GM18517 (cell line): ENCODE measurements at regions not wholly inside any gene's neighbourhood (a gene's known extent, or its start where the extent isn't known, plus 50 kb on each side); places are given as distances from the start of the nearest gene placed in this dataset.
"Not testable (repeated sequence)": the region's sequence is repeated elsewhere in the genome, so short reads cannot be mapped to it uniquely, and the experiment has no call there.

Experiments
- ATAC-seq: cut with Tn5 transposase; IDR thresholded peaks from one replicate; pipeline ENCODE4 v1.9.1; 2021; ENCODE audit warnings: mild to moderate bottlenecking, moderate library complexity; ENCODE audit not compliant: unreplicated experiment

DNA sequence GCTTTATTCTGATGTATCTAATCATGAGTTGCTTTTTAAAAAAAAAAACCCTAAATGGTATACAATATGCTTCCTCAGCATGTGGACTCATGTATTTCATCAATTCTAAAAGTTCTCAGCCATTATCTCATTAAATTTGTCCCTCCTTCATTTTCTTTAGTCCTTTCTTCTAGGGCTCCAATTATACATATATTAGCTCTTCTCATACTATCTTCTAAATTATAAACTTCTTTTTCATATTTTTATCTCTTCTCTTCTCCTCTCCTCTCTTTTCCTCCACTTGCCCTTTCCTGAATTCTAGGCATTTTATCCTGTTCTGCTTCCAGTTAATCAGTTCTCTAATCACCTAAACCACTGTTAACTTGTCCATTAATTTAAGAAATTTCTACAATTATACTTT is 55.0 kb upstream of the IL33 start:
- no peak for ATAC-seq

DNA sequence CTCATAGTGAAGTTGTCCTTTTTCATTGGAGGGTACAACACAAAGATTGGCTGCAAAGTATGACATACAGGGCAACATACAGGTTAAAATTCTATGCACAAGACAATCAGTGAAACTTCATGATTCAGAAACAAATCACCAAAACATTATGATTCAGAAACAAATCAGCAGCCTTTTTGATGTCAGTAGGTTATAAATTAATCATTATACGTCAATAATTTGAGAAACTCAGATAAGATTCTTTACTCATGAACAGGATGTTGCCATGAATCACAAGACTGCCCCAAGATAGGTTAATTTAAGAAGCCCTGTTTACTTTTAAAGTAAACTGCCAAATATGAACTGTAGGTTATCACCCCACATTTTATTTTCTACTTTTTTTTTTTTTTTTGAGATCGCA is 62.2 kb upstream of the IL33 start:
- no peak for ATAC-seq

DNA sequence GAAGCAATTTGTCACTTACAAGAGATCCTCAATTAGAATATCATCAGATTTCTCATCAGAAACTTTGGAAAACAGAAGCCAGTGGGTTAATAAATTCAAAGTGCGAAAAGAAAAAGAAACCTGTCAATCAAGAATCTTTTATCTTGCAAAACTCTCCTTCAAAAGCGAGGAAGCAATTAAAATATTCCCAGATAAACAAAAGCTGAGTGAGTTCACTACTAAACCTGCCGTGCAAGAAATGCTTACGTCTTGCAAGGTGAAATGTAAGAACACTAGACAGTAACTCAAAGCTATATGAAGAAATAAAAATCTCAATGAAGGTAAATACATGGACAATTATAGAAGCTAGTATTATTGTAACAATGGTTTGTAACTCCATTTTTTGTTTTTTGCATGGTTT is 62.8 kb upstream of the IL33 start:
- no peak for ATAC-seq

DNA sequence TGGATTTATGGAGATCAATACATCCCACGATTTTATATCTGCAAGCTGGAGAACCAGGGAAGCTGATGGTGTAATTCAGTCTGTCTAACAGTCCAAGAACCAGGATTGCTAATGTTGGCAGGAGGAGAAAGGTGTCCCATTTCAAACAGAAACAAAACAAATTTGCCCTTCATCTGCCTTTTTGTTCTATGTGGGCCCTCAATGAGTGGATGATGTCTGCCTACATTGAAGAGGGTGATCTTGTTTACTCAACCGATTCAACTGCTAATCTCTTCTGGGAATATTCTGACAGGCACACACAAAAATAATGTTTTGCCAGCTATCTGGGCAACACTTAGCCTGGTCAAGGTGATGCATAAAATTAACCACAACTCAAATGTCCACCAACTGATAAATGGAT is 65.1 kb upstream of the IL33 start:
- no peak for ATAC-seq

DNA sequence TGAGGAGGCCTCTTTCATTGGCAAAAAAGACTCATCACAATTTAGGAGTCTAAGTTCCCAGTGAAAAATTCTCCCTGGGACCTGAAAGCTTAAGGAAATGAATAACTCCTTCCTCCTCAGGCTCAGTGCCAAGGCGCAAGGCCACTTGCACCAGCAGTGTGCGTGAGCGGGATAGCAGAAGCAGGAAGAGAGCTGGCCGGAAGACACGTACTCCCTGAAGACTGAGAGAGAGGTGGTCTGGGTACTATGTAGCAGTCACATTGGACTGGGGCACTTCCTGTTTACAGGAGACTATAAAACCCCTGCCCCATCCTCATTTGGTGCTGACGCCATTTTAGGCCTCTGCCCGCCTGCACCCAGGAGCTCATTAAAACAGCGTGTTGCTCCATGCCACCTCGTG is 66.3 kb upstream of the IL33 start:
- ATAC-seq: no peak

DNA sequence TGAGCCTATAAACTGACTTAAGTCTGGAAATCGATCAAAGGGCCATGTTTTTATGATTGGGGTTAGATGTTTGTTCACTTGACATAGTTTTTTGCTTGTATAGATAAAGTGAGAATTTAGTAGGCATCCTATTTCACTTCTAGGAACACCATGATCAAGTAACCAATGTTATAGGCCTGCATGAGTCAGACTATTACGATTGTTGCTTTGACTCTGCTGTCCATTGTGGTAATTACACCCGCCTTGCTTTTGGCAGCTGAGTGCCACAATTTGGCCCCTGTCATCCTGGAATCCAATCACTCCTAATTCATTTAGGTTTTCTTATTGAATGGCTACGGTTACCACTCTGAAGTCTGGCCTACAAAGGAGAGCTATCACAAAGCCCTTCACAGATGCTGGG is 67.8 kb upstream of the IL33 start:
- ATAC-seq: no peak

DNA sequence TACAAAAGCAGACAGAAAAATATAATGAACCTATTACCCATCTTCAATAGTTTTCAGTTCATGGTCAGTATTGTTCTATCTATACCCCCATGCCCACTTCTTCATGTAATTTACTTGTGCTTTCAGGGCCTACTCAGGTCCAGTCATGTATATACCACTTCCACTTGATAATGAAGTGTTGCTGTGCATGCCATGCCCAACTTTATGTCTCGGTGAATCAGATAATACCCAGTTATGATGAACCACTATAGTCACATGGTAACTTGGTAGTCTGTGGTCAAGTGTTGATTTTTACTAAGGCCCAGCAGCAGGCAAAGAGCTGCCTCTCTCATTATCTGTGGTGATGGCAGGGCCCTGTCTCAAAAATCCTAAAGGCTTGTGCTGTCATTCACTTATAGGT is 70.7 kb upstream of the IL33 start:
- no peak for ATAC-seq

DNA sequence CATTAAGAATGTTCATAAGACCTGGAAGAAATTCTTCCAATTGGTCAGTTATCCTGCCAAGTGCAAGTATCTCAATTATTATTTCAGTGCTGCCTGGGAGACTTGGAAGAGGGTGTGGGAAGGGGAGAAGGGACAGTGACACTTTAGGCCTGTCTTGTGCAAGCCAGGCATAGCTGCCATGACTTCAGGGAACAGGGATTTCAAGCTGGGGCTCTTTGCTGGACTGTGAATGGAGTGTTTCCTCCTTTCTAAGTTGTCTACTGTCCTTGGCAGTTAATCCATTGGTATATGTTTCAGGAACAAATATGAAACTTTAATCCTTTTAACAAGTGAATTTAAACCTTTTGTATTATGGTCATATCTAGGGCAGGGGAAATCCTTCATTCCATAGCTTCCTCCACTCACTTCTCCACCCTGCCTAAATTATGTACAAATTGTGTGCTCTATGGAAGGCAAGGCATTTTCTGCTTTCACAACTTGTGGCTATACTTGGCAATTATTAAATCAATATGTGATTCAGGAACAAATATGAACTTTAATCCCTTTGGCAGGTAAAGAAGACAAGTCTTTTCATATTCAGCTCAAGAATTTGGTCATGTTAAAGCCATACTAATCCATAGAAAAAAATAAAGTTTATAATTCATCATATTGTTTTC is 72.7 kb upstream of the IL33 start:
- no peak for ATAC-seq

DNA sequence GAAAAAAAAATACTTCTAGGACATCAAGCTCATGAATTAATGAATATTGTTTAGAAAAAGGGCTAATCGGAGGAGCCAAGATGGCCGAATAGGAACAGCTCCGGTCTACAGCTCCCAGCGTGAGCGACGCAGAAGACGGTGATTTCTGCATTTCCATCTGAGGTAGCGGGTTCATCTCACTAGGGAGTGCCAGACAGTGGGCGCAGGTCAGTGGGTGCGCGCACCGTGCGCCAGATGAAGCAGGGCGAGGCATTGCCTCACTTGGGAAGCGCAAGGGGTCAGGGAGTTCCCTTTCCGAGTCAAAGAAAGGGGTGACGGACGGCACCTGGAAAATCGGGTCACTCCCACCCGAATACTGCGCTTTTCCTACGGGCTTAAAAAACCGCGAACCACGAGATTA is 79.8 kb upstream of the IL33 start:
- ATAC-seq: not testable (repeated sequence)

DNA sequence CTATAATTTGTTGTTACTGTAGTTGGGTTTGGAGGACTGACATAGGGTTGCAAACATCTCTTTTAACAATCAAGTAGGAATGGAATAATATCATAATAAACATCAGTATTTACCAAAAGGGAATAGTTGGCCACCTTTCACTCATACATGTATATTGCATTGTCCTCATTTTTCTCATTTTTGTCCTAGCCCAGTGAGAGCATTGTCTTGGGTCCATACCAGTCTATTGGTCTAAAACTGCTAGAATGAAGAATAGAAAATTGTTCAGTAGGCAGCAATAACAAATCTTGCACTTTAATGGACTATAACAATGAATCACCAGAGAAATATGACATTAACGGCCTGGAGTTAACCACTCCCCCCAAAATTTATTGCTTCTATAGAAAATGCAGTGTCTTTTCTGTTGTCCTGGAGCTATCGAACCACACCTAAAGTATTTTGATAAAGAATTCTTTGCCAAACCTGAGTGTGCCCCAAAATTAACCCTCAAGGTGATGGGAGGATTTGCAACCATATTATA is 80.9 kb upstream of the IL33 start:
- ATAC-seq: no peak

DNA sequence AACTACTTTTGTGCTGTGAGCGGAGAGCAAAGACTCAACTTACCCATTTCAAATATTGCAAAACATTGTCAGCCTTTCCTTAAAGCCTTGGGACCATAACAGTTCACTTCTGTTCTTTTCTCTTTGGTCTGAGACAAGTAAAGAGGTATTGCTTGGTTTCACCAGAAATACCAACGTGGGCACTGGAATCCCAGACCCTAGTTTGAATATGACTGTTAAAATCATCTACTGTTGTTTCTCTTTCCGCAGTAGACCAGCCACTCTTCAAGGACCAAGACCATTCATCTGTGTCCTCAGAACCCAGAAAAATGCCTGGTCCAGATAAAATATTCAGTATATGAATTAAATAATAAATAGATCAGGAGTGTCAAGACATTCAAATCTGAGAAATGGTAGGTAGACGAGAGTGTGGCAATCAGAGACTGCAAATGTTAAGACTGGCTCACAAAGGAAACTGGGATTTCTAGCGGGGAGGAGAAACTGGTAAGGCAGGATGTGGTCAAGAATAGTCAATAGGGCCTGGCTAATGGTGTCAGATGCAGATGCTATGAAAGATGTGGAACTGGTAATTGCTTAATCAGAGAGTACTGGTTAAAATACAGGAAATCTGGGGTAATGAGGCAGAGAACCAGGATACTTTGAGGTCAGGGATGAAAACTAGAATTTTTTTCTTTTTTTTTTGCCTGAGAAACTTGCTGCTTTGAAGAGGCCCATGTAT is 82.1 kb upstream of the IL33 start:
- ATAC-seq: peak; percentile 89

DNA sequence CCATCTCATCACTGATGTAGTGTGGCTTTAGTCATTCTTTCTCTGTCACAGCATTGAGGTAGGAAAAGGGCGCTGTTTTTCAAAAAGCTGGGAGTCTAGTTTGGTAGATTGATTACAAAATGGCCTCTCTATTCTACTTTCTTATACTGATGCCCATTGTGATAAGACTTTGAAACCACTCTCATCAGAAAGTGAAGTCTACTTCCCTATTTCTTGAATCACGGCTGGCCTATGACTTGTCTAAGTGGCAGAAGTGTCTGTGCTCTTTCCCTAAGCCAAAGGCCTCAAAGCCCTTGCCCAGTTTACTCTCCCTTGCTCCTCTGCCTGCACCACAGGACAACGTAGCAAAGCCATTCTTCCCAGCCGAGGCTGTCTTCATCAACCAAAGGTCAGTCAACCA is 83.0 kb upstream of the IL33 start:
- ATAC-seq: no peak

DNA sequence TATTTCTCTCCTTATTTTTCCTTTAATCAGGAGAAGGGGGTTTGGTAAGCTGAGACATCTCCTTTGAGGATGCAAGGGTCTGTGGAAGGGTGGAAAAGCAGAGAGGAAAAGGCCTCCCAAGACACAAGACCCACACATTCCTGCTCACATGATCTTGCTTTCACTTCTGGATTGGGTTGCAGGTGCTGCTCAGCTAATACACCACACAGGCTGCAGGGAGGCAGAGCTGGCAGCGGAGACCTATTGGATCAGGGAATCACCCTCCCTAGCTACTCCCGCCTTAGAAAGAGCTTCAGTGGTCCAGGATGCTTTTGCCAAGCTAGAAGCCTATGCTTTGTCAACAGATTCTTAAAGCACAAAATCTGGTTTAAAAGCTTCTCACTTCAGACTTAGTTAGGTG is 87.6 kb upstream of the IL33 start:
- no peak for ATAC-seq

DNA sequence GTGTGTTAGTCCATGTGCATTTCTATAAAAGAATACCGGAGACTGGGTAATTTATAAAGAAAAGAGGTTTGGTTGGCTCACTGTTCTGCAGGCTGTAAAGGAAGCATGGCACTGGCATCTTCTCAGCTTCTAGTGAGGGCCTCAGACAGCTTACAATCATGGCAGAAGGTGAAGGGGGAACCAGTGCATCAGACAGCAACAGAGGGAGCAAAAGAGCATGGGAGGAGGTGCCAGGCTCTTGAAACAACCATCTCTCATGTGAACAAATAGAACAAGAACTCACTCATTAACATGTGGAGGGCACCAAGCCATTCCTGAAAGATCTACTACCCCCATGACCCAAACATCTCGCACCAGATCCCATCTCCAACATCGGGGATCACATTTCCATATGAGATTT is 89.2 kb upstream of the IL33 start:
- no peak for ATAC-seq

DNA sequence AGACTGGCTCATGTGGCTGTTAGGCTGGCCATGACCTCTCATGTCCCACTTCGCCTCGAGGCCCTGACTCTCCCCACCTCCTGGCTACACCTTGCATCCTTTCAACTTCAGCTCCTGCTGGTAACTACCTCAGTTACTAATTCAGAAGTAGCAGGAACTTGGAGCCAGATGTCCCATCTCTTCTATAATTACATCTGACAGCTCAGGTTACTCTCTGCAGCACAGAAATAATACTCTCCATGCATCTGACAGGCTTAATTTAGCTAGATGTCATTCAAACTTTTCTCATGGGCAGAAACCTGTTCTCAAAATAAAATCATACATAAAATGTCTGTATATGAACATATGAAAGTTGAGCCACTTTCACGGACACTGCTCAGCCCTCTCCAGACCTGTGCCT is 92.2 kb upstream of the IL33 start:
- no peak for ATAC-seq

DNA sequence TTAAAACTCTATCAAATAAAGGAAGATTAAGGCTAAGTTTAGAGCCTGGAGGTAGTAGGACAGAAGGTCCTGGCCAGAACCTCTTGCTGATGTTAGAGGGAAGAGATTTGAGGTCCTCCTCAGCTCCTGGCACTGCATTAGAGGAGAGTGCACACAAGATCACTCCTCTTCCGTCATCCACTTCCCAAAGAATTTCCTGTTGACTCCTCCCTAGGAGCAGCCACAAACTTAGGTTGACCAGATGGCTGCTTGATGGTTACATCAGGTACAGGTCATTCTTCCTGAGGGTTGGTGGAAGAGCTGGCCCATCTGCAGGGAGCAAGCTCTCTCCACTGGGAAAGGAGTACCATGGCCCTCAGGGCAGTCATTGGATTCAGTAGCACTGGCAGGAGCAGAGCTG is 93.9 kb upstream of the IL33 start:
- no peak for ATAC-seq

DNA sequence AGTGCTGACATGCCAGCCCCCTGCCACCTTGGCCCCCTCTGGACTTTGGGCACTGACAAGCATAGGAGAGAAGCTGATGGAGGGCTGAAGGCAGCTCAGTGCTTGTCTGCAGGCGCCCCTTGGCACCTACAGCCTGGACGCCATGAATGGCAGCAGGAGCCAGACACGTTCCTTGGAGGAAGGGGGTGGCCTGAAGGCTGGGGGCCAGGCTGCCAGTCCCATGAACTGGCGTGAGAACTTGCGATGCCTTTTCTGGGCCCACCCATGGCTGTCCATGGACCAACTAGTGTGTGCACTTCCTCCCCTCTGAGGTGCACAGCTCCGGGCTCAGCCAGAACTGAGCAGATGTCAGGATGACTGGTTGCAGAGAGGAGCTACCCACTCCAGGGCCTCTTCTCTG is 99.0 kb upstream of the RANBP6 start:
- no peak for ATAC-seq

DNA sequence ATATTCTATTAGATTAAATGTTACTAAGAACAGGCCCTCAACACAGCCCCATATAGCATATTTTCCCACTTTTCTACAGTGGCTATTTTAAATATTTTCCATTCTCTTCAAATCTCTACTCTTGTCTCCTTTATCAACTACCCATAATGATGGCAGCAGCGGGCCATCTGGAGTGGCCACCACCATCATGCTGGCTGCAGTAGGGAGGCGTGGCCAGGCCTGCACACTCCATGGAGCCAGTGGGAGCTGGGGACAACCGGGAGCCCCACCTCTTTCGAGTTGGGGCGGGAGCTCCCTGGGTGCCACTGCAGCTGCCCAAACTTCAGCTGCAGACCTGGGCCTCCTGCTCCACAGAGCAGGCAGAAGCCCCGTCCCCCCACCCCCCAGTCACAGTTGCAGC is 98.4 kb upstream of the RANBP6 start:
- no peak for ATAC-seq

DNA sequence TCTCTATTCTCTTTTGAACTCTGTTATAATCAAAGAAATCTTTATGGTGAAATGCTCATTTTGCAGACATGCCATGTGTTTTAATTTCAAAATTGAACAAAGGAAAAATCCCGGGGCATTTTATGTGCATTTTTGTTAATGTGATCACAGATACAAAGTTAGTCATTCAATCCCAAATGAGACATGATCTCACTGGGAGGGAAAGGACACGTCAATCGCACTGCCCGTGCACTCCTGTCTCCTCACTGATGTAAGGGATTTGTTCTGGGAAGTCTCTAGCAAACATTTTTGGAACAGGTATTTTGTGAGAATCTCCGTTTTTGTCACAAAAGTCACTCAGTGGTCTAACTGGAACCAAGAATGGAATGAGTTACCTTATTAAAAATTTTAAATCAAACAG is 97.9 kb upstream of the RANBP6 start:
- no peak for ATAC-seq

DNA sequence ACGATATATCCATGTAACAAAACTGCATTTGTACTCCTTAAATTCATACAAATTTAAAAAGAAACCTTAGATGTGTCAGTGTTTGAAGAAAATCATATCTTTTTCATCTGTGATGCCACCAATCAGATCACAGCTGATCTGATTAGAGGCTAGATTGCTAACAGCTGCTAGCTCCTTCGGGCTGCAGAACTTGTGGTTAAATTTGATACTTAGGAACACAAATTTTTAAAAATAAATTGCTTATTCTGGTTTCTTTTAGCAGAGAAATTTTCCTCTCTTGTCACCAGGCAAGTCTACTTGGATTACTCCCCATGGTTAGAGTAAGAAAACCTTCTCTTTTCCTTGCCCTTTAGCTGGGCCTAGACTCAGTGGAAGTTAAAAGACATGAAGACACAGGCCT is 94.6 kb upstream of the RANBP6 start:
- ATAC-seq: no peak

DNA sequence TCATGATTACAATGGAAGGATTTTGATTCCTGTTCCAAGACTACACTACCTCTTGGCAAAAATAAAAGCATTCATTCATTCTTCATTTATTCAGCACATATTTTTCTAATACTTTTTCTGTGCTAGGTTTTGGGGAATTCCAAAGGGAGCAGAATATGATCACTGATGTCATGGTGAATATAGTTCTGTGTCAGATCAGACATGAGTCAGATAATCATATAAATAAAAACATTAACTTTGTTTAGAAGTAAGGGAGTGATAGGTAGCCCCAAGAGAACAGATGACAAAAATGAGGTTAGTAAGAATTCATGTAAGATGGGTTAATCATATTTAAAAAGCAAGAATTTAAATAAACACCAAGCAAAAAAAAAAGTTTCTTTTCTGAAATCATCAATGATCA is 94.1 kb upstream of the RANBP6 start:
- ATAC-seq: no peak

DNA sequence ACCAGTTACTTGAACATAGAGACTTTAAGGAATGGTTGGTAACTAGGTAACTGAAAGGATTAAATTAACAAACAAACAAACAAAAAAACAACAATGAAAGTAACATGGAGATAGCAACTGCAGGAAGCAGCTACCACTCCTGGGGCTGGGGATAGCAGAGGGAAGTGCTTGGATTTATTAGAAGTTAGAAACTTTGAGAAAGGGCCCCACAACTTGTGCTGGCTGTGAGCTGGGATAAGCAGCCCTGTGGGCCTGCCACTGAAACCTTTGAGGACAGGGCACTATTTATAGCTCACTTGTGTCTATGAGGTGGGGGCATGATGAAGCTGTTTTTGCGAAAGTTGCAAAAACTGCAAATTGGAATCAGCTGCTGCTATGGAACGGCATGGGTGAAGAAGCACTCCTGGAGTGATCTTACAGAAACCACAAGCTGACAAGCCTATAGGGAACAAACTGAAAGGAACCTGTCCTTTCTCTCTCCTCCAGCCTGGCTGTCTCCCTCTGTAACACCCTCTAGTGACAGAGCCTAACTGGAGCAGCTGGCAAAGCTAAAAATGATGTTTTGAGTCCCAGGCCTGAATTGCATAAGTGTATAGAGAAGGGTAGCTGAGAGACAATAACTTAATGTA is 91.4 kb upstream of the RANBP6 start:
- peak; percentile 80 for ATAC-seq
